ENCODE measurements at regions not wholly inside any gene's neighbourhood (a gene's known extent, or its start where the extent isn't known, plus 50 kb on each side); places are given as distances from the start of the nearest gene placed in this dataset.

DNA sequence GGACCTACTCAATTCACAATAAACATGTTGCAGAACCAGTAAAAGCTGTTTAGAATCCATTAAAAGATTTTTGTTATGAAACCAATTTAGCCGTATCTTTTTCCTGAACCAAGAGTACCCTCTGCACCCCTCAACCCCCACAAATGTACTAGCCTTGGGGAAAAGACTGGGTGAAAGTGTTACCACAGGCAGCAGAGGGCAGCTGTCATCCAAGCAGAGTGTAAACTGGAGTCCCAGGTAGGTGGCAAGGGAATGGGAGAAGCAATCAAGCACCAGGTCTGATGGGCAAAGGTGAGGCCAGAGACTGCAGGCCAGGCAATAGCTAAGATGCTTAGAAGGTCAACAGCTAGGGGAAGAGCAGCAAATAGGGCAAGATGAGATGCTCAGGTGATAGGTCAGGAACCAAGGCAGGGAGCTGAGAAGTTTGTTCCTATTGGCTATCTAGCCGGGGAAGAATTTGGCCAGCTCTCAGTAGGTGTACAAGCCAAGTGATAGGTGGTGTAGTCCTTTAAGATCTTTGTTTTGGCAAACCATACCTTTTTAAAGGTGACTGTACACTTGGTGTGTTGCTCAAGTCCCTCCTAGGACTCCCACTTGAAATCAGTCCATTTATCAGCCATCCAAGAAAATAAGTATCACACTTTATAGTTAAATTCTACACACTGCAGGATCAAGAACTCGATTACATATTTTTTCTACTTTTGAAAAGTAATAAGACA, 77.8 kb upstream of the CCDC112 start:
- DNase-seq, result no peak

DNA sequence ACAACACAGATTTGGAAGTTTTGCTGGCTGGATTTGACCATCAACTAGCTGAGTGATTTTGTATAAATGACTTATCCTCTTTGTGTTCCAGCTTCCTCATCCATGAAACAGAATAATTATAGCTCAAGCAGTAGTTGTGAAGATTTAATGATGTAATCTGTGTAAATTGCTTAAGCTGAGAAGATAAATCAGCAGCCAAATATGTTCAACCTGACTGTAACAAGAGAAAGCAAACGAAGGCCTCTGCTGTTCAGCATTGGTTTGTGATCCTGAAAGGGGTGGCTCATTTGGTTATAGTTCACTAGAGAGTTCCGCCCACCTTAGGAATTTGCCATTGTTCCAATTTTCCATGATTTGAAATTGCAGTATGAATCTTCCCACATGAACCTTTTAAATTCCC, 75.7 kb upstream of the CCDC112 start:
- peak in 2 of 4 experiments; percentile 47 to 55 for DNase-seq

DNA sequence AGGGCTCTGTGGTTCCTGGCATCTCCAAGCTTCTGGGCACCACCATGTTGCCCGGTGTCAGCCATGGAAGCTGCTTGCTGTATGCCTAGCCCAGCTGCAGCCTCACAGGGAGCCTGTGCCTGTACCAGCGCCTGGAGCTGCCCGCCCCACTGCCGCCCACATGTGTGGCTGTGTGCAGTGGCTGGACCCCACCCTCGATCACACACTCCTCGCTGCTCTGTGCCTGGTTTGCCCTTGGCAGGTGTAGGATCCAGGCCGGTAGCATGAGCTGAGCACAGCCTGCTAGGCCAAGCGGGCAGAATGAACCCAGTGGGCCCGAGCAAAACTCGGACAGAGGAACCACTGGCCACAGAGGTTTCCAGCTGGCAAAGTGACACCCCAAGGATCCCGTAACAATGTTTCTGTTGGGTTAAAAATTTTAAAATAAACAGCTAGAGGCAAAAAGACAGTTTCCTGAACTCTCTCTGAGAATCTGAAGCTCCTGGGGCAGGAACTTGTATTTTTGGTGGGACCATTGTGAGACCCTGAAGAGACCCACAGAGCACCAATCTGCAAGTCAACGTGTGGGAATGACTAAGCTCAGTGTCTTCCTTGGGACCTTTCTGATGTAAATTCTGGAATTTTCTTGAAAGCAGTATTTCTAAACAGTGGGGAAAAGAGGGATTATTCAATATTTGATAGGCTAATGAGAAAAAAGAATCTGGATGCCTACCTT, 73.1 kb upstream of the CCDC112 start:
- no peak for DNase-seq

DNA sequence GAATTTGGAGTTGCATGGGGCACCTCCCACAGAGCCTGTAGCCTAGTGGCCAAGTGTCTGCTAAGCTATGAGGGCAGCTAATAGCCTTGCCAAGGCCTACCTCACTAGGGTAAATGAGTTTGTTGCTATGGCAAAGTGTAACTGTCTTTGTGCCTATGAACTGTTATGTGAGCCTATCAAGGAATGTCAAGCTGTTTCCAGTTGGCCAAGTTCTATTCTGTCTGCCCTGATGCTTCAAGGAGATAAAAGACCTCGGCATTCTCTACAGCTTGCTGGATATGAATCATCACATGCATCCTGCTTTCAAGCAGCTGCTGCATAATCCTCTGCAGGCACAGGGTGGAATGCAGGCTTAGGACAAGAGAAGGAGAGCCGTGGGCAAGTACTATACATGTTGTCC, 69.8 kb upstream of the CCDC112 start:
- DNase-seq, result no peak

DNA sequence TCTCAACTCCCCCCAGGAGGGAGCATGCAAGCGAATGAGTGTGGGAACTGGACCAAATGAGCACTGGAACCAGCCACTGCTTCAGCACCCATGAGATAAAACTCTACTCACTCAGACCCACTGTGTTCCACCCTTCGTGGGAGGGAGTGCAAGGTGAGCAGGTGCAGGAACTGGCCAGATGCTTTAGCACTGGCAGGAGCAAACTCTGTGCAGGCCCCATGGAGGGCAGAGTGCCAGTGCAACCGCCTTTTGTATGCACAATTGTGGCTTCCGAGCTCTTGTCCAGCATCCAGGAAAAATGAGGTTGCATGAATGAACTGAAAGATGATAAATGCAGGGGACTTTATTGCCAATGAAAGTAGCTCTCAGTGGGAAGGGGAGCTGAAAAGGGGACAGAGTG, 67.4 kb upstream of the CCDC112 start:
- DNase-seq, result no peak

DNA sequence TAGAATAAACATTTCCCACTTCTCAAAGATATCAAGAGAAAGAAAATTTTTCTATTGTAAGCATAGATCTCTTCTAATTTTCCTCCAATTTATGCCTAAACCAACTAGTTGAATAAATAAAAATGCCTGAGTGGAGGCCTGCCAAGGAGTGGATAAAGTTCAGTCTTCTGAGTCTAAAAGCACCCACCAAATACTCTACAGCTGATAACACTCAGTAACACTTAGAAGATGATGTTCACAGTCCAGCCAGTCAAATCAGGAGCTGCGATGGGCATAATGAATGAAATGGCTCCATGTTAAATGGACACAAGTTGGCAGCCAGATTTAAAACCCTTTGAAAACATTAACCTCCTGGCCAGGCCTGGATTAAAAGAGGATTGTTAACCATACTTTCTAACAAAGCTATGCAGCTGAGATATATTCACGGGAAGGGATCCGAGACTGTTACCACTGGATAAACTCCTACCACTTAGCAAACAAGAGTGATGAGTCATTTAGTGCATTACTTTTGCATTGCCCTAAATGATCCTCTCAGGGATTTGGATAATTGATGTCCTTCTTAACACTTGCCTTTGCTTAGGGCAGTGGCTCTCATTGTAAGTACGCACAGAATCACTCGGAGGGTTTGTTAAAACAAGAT, 63.7 kb upstream of the CCDC112 start:
- no peak for DNase-seq

DNA sequence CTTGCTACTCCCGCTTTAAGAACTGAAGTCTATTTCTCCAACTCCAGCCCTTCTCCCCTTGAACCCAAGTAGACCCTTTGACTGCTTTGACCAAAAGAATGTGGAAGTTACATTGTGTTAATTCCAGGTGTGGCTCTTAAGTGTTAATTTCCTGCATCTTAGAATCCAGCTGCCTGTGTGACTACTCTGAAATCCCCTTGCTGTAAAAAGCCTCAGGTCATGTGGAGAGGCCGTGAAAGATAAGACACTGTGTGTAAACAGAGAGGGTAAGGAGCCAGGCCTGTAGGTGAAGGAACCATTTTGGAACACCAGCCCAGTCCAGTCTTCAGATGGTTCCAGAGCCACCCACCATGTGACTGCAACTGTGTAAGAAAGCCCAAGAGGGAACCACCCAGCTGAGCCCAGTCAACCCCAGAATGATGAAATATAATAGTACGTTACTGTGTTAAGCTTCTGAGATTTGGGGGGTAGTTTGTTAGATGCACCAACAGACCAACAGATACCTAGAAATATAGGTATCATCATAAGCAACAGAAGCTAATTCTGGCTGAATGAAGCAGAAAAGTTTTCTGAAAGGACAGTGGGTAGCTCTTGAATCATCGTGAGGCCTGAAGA, 59.4 kb upstream of the CCDC112 start:
- DNase-seq, result no peak

DNA sequence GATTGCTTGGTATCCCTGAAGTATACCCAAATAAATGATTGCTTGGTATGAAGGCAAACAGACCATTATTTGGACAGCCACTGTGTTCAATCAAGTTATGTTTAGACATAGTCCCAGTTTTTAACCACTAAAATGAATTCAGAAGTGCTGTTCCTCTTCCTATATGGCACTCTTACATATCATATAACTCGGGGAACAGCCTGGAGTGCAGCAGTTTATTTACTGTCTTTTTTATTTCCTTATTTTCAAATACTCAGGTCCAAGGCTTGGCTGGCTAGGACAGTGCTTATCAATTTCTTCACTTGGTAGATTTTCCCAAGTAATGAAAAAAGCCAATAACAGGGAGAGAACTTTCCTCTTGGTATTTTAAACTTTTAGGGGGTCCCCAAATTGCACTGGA, 58.6 kb upstream of the CCDC112 start:
- no peak for DNase-seq

DNA sequence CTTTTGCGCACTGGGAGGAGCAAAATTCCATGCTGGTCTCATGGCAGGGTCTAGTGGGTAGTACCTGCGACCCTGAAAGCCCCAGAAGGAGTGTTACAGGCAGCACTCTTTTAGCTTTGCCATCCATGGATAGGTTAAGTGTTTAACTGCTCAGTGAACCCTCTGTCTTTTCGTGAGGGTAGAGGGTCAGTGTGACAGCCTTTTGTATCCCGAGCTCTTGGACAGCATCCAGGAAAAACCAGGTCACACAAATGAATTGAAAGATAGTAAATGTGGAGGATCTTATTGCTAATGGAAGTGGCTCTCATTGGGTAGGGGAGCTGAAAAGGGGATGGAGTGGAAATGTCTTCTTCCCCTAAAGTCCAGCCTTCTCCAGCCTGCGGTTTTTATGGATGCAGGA, 57.8 kb upstream of the CCDC112 start:
- no peak for DNase-seq

DNA sequence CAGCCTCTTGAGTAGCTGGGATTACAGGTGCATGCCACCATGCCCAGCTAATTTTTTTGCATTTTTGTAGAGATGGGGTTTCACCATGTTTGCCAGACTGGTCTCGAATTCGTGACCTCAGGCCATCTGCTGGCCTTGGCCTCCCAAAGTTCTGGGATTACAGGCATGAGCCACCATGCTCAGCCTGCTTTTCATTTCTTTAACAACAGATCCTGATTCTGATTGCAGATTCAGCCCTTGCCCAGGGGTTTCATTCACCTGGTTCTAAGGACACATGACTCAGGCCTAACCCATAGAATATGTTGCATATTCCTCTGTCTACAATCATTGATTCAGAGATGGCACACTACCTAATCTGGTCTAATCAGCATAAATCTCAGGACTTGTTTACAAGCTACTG, 56.1 kb upstream of the CCDC112 start:
- DNase-seq, result no peak

DNA sequence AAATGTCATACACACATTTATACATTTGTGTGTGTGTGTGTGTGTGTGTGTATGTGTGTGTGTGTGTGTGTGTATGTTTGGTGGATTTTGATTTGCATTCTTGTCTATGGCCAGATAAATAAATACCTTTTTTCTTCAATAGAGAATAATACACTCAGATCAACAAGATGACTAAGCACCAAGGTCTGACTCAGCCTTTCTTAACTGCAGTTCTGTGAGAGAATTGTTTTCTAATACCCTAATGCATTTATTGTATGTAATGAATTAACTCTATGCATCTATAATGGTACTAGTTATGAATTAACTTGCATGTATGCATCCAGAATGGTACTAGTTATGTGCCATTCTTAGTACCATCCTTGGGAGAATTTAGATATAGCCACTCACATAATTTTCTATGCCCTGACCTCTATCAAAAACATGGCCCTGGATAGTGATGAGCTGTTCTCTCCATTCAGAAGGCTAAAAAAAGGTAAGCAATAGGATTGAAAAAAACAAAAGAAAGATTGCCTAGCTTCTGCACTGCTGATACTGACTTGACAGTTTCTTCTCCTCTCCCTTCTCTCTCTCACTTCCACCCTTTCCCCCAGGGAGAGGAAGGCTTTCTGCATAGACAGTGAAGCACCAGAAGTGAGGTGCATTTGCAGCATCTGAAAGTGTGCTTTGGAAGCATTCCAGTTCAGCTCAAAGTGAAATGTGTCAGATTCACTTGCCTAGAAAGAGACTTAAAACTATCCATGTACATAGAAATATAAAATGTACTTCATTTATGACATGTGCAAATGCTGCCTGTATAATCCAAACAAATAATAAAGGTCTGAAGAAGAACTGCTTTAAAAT, 55.1 kb upstream of the CCDC112 start:
- peak in 3 of 4 experiments; percentile 8 to 37 (median 23) for DNase-seq

DNA sequence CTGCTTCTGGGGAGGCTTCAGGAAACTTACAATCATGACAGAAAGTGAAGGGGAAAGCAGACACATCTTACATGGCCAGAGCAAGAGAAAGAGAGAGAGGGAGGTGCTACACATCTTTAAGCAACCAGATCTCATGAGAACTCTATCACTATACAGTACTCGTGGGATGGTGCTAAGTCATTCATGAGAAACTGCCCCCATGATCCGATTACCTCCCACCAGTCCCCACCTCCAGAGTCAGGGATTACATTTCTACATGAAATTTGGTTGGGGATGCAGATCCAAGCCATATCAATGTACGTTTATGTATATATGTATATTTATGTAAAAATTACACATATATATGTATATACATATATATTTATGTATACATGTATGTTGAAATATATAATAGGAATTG, 54.4 kb upstream of the CCDC112 start:
- peak in 3 of 4 experiments; percentile 19 to 43 (median 23) for DNase-seq

DNA sequence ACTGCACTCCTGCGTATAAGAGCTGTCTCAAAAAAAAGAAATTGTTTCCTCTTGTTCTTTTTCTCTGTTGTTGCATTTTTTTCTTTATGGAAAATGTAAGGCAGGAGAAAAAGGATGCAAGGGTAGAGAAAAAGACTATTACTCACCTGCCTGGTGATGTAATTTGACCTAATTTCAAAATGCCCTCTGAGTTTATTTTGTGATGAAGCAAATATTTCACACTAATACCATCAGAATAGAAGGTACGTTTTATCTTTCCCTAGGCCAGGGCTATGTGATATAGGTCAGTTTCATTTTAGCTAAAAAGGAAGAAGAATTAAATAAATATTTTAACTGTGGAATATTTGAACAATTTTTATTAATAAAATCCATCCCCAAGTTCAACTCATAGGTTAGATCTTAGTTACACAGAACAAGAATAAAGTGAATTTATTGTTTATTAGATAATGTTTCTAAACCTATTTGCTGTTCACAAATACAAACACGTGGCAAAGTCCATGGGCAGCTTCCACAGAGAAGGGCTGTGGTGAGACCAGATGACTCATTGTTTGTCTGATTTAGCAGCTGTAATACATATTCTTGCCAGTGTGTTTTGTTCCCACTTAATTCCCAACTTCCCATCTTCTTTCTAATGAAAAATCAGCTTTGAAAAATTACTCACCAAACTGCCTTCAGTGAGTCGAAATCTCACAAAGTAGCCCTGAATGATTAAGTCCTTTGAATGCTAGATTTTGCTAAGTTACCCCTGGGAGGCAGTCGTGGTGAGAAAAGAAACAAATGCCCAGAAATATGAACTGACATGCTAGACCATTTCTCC, 52.8 kb upstream of the CCDC112 start:
- peak; percentile 55 to 77 (median 68) for DNase-seq

DNA sequence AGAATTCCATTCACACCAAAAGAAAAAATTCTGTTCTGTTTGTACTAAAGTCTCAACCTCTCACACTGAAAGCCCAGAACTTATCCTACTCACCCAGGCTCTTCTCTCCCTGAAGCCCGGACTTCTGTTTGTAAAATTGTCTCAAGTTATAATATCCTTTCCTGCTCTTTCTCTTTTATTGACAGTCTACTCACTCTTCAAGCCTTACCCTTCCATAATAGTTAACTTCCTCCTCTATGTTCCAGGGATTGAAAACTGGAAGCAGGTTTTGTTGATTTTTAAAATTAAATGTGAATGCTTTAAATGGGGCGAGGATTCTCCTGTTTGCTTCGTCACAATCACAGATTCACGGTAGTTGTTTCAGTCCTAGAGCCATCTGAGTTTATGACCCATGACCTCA, 51.7 kb upstream of the CCDC112 start:
- no peak for DNase-seq

Data from suppressor macrophage (primary cell).